NCI-H524 (cell line): ENCODE measurements at regions not wholly inside any gene's neighbourhood (a gene's known extent, or its start where the extent isn't known, plus 50 kb on each side); places are given as distances from the start of the nearest gene placed in this dataset.
"Not testable (repeated sequence)": the region's sequence is repeated elsewhere in the genome, so short reads cannot be mapped to it uniquely, and the experiment has no call there.

ENCODE experiments used
- DNase-seq, 2 experiments: peaks; one replicate each; lab custom pipeline; 2025; lab: John Stamatoyannopoulos, UW

- no peak for DNase-seq
Observed at GRCh38 chr6:16907991-16908390, 146.7 kb upstream of the ATXN1 start.

DNA sequence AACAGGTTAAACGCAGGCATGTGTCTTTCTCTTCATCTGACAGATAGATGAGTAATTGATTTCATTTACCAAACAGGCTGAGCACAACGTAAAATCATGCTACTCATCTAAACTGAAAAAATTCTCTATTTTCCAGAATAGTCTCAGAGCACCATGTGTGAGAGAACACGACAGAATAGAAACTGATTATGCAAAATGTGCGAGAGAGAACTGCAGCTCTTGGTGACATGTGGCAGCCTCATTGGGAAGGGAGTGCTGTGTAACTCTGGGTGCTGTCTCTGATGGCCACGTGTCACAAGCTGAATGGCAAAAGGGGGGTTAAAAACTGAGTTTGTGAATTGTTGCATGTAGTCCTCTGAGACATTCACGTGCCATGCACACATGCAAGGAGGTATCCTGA, 143.7 kb upstream of the ATXN1 start:
- DNase-seq, result no peak

DNA sequence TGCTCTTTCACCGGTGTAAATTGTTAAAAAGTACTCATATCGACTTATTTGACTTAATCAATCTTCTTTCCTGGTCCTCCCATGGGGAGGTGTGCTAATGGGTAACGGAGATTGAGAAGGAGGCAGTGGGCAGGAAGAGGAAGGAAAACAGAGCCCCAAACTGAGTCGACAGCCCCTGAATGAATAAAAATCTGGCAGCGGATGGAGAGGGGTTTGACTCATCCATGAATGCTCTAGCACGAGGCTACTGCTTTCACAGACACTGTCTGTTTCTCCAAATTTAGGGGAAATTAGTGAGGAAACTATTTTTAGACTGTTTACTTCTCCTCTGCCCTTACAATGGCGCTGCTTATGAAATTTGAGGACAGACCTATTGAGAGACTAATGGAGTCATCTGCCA, 142.2 kb upstream of the ATXN1 start:
- DNase-seq, result no peak

DNA sequence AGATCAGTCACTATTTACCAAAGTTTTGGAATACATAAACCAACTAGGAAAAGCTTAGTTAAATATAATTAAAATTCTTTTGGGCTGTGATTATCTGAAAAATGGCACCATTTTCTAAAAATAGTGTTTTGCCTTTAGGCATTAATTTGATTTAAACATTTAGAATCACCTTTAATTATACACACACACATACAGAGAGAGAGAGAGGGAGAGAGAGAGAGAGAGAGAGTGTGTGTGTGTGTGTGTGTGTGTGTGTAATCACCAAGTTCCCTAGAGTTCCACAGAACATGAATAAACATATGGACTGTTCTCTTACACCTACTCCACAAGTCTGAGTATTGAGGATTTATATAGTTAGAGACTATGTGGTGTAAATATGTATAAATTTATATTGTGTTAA, 141.2 kb upstream of the ATXN1 start:
- no peak for DNase-seq

DNA sequence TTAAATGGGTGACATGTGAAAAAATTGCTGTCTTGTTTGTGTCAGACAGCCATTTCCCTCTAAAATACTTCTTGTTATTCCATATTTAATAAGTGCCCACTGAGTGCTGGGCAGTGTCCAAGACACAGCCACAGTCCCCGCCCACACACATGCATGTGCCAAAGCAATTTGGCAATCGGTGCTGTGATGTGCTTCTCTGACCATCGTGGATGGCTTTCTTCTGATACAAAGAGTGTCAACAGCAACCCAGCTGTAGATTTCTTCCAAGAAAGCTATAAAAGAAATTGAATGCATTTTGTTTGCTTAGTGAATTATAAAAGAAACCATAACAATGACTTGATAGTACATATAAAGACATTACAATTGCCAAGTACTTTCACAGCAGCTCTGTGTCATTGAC, 140.5 kb upstream of the ATXN1 start:
- DNase-seq, result no peak

DNA sequence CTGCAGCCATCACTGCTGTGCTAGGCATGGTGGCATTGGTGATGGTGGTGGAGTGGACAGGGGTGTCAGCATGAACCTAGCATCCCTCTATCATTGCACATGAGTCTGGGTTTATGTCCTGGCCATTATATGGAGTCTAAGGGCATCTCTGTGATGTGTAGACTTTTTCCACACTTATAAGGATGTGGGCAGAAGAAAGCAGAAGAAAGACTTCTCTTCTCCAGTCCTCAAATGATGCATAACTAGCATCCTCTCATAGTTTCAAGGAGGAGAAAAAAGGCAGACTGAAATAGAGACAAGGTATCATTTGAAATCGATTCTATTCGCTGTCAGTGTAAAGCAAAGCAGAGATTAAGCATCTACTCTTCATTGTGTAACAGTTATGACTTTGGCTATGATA, 140.0 kb upstream of the ATXN1 start:
- no peak for DNase-seq

DNA sequence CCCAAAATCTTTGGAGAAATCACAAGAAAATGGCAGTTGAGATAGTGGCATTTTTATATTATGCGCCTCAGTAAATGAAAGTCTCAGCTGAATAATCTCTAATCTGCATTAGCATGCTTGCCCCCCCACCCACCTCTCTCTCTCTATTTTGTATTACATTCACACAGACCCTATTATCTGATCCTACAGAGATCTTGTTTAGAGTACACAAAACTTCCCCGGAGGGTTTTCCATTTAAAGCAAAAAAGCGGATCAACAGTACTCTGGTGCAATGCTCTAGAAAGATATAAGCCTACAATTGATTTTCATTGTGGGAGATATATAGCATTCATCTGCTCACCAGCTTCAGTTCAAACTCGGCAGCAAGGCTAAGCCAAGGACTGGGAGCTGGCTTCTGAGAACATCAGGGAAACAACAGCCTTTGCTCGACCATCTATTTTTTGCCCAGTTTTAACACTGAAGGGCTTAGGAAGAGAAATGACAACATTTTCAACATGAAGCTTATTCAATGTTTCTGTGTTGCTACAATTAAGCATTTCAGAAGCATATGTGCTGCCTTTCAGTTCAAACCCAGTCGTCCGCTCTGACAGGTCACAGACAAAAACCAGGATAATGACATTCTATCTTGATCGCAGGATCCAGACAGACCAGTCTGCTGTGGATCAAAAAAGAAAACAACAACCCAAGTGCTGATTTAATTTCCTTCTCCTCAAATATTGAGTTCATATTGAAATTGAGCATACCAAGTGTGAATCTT, 137.6 kb upstream of the ATXN1 start:
- DNase-seq, result no peak

- no peak for DNase-seq
Observed at GRCh38 chr6:16897669-16898068, 136.4 kb upstream of the ATXN1 start.

DNA sequence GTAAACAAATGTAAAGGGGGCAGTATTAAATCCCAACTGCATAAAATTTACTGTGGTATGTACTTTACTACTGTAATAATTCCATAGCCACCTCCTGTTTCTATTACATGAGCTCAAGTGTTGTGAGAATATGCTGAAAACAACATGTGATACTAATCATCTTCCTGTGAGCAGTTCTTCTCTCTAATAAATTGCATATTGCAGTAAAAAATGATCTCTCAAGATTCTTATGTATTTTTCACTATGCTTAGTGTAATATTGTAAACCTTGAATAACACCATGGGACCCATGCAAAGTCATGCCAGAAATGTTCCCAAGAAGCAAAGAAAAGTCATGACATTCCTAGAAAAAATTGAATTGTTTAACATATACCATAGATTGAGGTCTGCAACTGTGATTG, 133.0 kb upstream of the ATXN1 start:
- no peak for DNase-seq

DNA sequence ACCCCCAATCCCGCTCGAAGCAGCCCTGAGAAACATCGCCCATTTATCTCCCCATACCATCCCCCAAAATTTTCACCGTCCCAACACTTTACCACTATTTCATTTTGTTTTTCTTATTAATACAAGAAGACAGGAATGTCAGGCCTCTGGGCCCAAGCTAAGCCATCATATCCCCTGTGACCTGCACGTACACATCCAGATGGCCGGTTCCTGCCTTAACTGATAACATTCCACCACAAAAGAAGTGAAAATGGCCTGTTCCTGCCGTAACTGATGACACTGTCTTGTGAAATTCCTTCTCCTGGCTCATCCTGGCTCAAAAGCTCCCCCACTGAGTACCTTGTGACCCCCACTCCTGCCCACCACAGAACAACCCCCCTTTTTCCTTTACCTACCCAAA, 129.8 kb upstream of the ATXN1 start:
- DNase-seq, result not testable (repeated sequence)

DNA sequence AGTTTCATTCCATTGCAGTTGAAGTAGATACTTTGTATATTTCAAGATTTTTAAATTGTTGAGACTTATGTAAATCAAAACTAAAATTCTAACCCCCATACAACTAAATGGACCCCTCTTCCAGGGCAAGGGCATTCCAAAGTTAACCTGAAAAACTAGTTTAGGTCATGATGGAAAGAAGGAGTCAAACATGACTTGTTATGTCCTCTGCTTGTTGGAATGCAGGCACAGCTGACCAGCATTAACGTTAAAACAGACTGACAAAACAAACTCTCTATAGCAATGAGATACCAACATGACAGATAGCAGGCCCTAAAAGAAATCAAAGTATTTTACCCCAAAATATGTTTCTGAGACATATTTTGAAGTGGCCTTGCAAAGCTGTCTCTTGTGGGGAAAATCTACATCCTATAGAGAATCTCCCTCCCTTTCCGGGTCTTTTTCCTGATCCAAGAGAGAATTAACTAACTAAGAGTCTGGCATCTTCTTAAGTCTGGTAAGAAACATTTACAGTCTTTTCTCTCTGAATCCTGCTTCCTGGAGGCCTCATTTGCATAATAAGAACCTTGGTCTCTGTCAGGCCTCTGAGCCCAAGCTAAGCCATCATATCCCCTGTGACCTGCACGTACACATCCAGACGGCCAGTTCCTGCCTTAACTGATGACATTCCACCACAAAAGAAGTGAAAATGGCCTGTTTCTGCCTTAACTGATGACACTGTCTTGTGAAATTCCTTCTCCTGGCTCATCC, 124.3 kb upstream of the ATXN1 start:
- DNase-seq, result no peak

DNA sequence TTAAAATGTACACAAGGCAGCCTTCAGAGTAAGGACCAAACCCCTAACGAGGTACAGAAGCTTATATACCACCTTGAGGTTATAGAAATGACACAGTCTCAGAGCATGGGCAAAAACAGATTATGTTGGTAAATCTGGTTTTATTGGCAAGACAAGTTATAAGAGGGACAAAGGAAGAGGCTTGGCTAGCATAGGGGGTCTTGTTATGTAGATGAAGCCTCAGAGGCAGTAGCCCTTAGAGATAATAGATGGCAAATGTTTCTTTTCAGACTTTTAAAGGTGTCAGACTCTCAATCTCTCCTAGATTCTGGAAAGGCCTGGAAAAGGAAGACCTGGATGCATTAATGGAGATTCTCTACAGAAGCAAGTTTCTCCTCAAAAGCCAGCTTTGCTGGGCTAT, 123.3 kb upstream of the ATXN1 start:
- DNase-seq, result no peak

DNA sequence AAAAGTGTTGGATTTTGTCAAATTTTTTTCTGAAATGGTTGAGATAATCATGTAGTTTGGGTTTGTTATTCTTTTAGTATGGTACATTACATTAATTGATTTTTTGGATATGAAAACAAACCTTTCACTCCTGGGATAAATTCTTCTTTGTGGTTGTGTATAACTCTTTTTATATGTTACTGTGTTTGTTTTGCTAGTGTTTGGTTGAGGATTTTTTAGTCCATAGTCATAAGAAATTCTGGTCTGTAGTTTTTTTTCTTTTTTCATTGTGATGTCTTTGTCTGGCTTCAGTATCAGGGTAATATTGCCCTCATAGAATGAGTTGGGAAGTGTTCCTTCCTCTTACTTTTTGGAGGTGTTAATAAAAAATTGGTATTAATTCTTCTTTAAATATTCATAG, 122.2 kb upstream of the ATXN1 start:
- DNase-seq, result no peak

DNA sequence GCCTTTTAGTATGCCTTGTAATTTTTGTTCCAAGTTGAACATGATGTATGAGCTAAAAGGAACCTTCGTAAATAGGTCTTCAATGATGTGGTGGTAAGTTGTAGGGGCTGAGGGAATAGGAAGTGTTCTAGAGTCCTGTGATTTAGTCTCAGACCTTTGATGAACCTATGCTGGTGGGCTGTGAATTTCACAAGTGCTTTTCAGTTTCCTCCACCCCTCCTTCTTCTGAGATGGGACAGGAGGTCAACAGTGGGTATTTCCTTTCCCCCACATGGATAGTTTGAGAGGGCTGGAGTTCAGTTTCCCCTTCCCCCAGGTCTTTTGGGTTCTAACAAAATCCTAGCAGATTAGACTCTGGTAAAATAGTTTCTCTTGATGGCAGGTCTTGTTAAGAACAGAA, 121.0 kb upstream of the ATXN1 start:
- DNase-seq, result no peak

DNA sequence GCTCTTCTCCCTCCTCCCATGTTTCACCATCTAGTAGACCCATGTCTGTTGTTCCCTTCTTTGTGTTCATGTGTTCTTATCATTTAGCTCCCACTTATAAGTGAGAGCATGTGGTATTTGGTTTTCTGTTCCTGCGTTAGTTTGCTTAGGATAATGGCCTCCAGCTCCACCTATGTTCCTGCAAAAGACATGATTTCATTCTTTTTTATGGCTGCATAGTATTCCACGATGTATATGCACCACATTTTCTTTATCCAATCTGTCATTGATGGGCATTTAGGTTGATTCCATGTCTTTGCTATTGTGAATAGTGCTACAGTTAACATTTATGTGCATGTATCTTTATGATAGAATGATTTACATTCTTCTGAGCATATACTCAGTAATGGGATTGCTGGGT, 115.6 kb upstream of the ATXN1 start:
- DNase-seq, result not testable (repeated sequence)

DNA sequence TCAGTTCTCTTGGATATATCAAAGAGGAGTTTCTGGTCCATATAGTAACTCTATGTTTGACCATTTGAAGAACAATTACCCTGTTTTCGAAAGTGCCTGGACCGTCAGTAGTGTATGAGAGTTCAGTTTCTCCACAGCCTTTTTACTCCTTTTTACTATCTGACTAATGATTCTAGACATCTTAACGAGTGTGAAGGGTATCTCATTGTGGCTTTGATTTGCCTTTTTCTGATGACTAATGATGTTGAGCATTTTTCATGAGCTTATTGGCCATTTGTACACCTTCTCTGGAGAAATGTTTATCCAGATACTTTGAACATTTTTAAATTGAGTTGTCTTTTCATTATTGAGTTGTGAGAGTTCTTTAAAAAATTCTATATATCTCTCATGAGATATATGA, 114.9 kb upstream of the ATXN1 start:
- DNase-seq, result no peak

DNA sequence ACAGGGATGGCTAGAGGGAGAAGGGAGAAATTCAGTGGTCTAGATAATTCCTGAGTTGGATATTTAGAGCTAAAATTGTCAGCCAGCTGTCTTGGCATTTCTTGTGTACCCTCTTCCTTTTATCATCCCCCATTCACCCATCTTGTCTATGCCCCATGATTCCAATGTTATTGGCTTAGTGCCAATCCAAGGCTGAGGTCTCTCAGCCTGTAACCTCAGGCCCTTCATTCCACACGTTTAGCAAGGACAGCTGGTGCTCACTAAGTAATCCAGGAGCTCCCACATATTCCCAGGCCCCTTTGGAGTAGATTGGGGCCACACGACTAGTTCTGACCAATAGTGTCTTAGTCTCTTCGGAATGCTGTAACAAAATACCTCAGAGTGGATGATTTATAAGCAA, 112.4 kb upstream of the ATXN1 start:
- DNase-seq, result peak in 1 of 2 experiments; percentile 21

GRCh38 chr6:16872543-16873235, 111.4 kb upstream of the ATXN1 start:
- no peak for DNase-seq

- no peak for DNase-seq
Observed at GRCh38 chr6:16871047-16871446, 109.8 kb upstream of the ATXN1 start.

DNA sequence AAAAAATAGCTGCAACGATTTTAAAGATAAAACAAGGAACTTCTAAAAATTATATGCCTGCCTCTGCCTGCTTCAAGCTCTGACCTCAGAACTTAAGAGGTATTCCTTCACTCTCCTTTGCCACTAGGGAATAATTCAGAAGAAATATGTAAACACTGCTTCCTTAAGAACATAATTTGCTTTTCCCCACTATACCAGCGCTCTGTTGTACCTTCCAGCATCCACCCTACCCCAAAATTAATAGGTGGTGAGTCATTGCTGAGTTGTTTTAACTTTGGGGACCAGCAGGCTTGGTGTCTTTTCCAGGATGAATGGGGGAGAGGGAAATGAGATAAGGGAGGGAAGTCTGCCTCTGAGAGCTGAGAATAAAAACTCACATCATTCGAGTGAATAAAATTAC, 107.7 kb upstream of the ATXN1 start:
- no peak for DNase-seq

- no peak for DNase-seq
Observed at GRCh38 chr6:16857969-16858592, 96.8 kb upstream of the ATXN1 start.

GRCh38 chr6:16855460-16855859, 94.2 kb upstream of the ATXN1 start:
- DNase-seq, result no peak

- DNase-seq, result no peak
Observed at GRCh38 chr6:16854986-16855385, 93.7 kb upstream of the ATXN1 start.
